ENCODE measurements at regions not wholly inside any gene's neighbourhood (a gene's known extent, or its start where the extent isn't known, plus 50 kb on each side); places are given as distances from the start of the nearest gene placed in this dataset.
"Not testable (repeated sequence)": the region's sequence is repeated elsewhere in the genome, so short reads cannot be mapped to it uniquely, and the experiment has no call there.

GRCh38 chr14:86357119-86357518, 827.2 kb downstream of the FLRT2 start:
- H3K27me3 Mint-ChIP-seq, result no peaks in the 10 kb centered on the region
- H3K9me3 Mint-ChIP-seq, result peaks cover 3% of the 10 kb centered on the region
- DNase-seq, result no peak
- ATAC-seq, result no peak
- H3K4me3 Mint-ChIP-seq, result no peak overlapping the region
- H3K27ac Mint-ChIP-seq, result no peak overlapping the region
- no peaks in the 10 kb centered on the region for H3K4me1 Mint-ChIP-seq
- H3K36me3 Mint-ChIP-seq (ENCODE audit: low read depth), result no peaks in the 10 kb centered on the region

- no peak overlapping the region for H3K4me3 Mint-ChIP-seq
- DNase-seq (no peak), ATAC-seq (no peak)
- no peak overlapping the region for H3K27ac Mint-ChIP-seq
- peaks cover 4% of the 10 kb centered on the region for H3K4me1 Mint-ChIP-seq
- H3K36me3 Mint-ChIP-seq (ENCODE audit: low read depth), result no peaks in the 10 kb centered on the region
- H3K9me3 Mint-ChIP-seq, result peaks cover 4% of the 10 kb centered on the region
- no peaks in the 10 kb centered on the region for H3K27me3 Mint-ChIP-seq
Observed at GRCh38 chr14:86346818-86347384, 817.0 kb downstream of the FLRT2 start.

GRCh38 chr14:86334355-86334754, 804.4 kb downstream of the FLRT2 start:
- H3K36me3 Mint-ChIP-seq (ENCODE audit: low read depth), result no peaks in the 10 kb centered on the region
- no peaks in the 10 kb centered on the region for H3K27me3 Mint-ChIP-seq
- peaks cover 6% of the 10 kb centered on the region for H3K9me3 Mint-ChIP-seq
- H3K4me1 Mint-ChIP-seq, result no peaks in the 10 kb centered on the region
- no peak overlapping the region for H3K4me3 Mint-ChIP-seq
- no peak overlapping the region for H3K27ac Mint-ChIP-seq
- DNase-seq, result no peak
- ATAC-seq, result no peak

GRCh38 chr14:86333493-86333892, 803.5 kb downstream of the FLRT2 start:
- Mint-ChIP-seq H3K27me3 (no peaks in the 10 kb centered on the region), H3K9me3 (peaks cover 6% of the 10 kb centered on the region), H3K4me3 (no peak overlapping the region), H3K4me1 (no peaks in the 10 kb centered on the region), H3K27ac (no peak overlapping the region), H3K36me3 (ENCODE audit: low read depth) (no peaks in the 10 kb centered on the region)
- ATAC-seq, result no peak
- DNase-seq, result no peak

- Mint-ChIP-seq H3K27ac (no peak overlapping the region), H3K36me3 (ENCODE audit: low read depth) (no peaks in the 10 kb centered on the region), H3K27me3 (no peaks in the 10 kb centered on the region), H3K9me3 (peaks cover 6% of the 10 kb centered on the region), H3K4me3 (no peak overlapping the region), H3K4me1 (no peaks in the 10 kb centered on the region)
- no peak for DNase-seq
- ATAC-seq, result no peak
Observed at GRCh38 chr14:86331341-86331740, 801.4 kb downstream of the FLRT2 start.

- Mint-ChIP-seq H3K36me3 (ENCODE audit: low read depth) (no peaks in the 10 kb centered on the region), H3K27me3 (no peaks in the 10 kb centered on the region), H3K9me3 (peaks cover 4% of the 10 kb centered on the region), H3K4me3 (no peak overlapping the region), H3K4me1 (peaks cover 1% of the 10 kb centered on the region), H3K27ac (no peak overlapping the region)
- DNase-seq (no peak), ATAC-seq (no peak)
Observed at GRCh38 chr14:86321151-86321550, 791.2 kb downstream of the FLRT2 start.

GRCh38 chr14:86312154-86312665, 782.3 kb downstream of the FLRT2 start:
- H3K4me3 Mint-ChIP-seq; H3K9me3 Mint-ChIP-seq; H3K4me1 Mint-ChIP-seq; H3K27ac Mint-ChIP-seq; H3K27me3 Mint-ChIP-seq; H3K36me3 Mint-ChIP-seq (ENCODE audit: low read depth); DNase-seq; ATAC-seq: not testable (repeated sequence)

GRCh38 chr14:86311151-86311550, 781.2 kb downstream of the FLRT2 start:
- no peaks in the 10 kb centered on the region for H3K36me3 Mint-ChIP-seq (ENCODE audit: low read depth)
- H3K27ac Mint-ChIP-seq, result no peak overlapping the region
- H3K9me3 Mint-ChIP-seq, result peaks cover 5% of the 10 kb centered on the region
- no peak for ATAC-seq
- DNase-seq, result no peak
- no peaks in the 10 kb centered on the region for H3K4me1 Mint-ChIP-seq
- H3K4me3 Mint-ChIP-seq, result no peak overlapping the region
- H3K27me3 Mint-ChIP-seq, result no peaks in the 10 kb centered on the region

GRCh38 chr14:86310611-86311010, 780.7 kb downstream of the FLRT2 start:
- Mint-ChIP-seq H3K27ac (no peak overlapping the region), H3K36me3 (ENCODE audit: low read depth) (no peaks in the 10 kb centered on the region), H3K9me3 (peaks cover 5% of the 10 kb centered on the region), H3K27me3 (no peaks in the 10 kb centered on the region), H3K4me3 (no peak overlapping the region), H3K4me1 (no peaks in the 10 kb centered on the region)
- DNase-seq, result no peak
- ATAC-seq, result no peak

- DNase-seq (no peak), ATAC-seq (no peak)
- Mint-ChIP-seq H3K36me3 (ENCODE audit: low read depth) (no peaks in the 10 kb centered on the region), H3K27ac (no peak overlapping the region), H3K27me3 (no peaks in the 10 kb centered on the region), H3K4me3 (no peak overlapping the region), H3K4me1 (no peaks in the 10 kb centered on the region), H3K9me3 (peaks cover 5% of the 10 kb centered on the region)
Observed at GRCh38 chr14:86310148-86310547, 780.2 kb downstream of the FLRT2 start.

GRCh38 chr14:86305058-86305457, 775.1 kb downstream of the FLRT2 start:
- DNase-seq (no peak), ATAC-seq (no peak)
- Mint-ChIP-seq H3K27ac (no peak overlapping the region), H3K4me1 (no peaks in the 10 kb centered on the region), H3K4me3 (no peak overlapping the region), H3K27me3 (no peaks in the 10 kb centered on the region), H3K9me3 (peaks cover 5% of the 10 kb centered on the region), H3K36me3 (ENCODE audit: low read depth) (no peaks in the 10 kb centered on the region)

GRCh38 chr14:86299994-86300393, 770.0 kb downstream of the FLRT2 start:
- ATAC-seq, result no peak
- Mint-ChIP-seq H3K4me3 (no peak overlapping the region), H3K36me3 (ENCODE audit: low read depth) (no peaks in the 10 kb centered on the region), H3K9me3 (no peaks in the 10 kb centered on the region), H3K27me3 (no peaks in the 10 kb centered on the region), H3K4me1 (no peaks in the 10 kb centered on the region), H3K27ac (no peak overlapping the region)
- DNase-seq, result no peak

GRCh38 chr14:86296173-86296572, 766.2 kb downstream of the FLRT2 start:
- ATAC-seq (no peak), DNase-seq (no peak)
- Mint-ChIP-seq H3K27ac (no peak overlapping the region), H3K4me1 (no peaks in the 10 kb centered on the region), H3K9me3 (no peaks in the 10 kb centered on the region), H3K27me3 (no peaks in the 10 kb centered on the region), H3K4me3 (no peak overlapping the region), H3K36me3 (ENCODE audit: low read depth) (no peaks in the 10 kb centered on the region)

GRCh38 chr14:86288336-86288735, 758.4 kb downstream of the FLRT2 start:
- Mint-ChIP-seq H3K36me3 (ENCODE audit: low read depth) (no peaks in the 10 kb centered on the region), H3K4me1 (no peaks in the 10 kb centered on the region), H3K9me3 (peaks cover 4% of the 10 kb centered on the region), H3K4me3 (no peak overlapping the region), H3K27me3 (no peaks in the 10 kb centered on the region), H3K27ac (no peak overlapping the region)
- no peak for ATAC-seq
- DNase-seq, result no peak

- H3K9me3 Mint-ChIP-seq, result peaks cover 9% of the 10 kb centered on the region
- H3K4me1 Mint-ChIP-seq, result no peaks in the 10 kb centered on the region
- H3K4me3 Mint-ChIP-seq, result no peak overlapping the region
- DNase-seq, result no peak
- H3K36me3 Mint-ChIP-seq (ENCODE audit: low read depth), result no peaks in the 10 kb centered on the region
- H3K27ac Mint-ChIP-seq, result no peak overlapping the region
- no peak for ATAC-seq
- no peaks in the 10 kb centered on the region for H3K27me3 Mint-ChIP-seq
Observed at GRCh38 chr14:86279405-86279804, 749.5 kb downstream of the FLRT2 start.

GRCh38 chr14:86257973-86258372, 728.0 kb downstream of the FLRT2 start:
- DNase-seq, result no peak
- H3K36me3 Mint-ChIP-seq (ENCODE audit: low read depth), result no peaks in the 10 kb centered on the region
- H3K27me3 Mint-ChIP-seq, result no peaks in the 10 kb centered on the region
- H3K4me3 Mint-ChIP-seq, result no peak overlapping the region
- ATAC-seq, result no peak
- H3K4me1 Mint-ChIP-seq, result no peaks in the 10 kb centered on the region
- no peak overlapping the region for H3K27ac Mint-ChIP-seq
- no peaks in the 10 kb centered on the region for H3K9me3 Mint-ChIP-seq
